HEK293 (cell line): ENCODE measurements at regions not wholly inside any gene's neighbourhood (a gene's known extent, or its start where the extent isn't known, plus 50 kb on each side); places are given as distances from the start of the nearest gene placed in this dataset.

Experiments used
- CTCF ChIA-PET: fragments of 350-600 bp; formaldehyde crosslinking; extraction: SDS; loops from one replicate; lab custom pipeline; 2021; ENCODE audit warnings: antibody characterized with exemption; lab: Yijun Ruan, JAX
- POLR2A ChIA-PET: fragments of 300-600 bp; formaldehyde crosslinking; extraction: SDS; loops from one replicate; lab custom pipeline; 2020; ENCODE audit warnings: antibody characterized with exemption, inconsistent platforms; lab: Yijun Ruan, JAX
- H3K27ac ChIP-seq: fragments of 200-500 bp; sonication (Bioruptor generic); 2 replicates; pipeline ENCODE4 v1.5.1; 2014; ENCODE audit warnings: low read depth, low read length, control low read depth, inconsistent platforms; ENCODE audit errors: extremely low read depth
- H3K36me3 ChIP-seq, 2 experiments: fragments of 200-500 bp in 1 of 2; sonication (Bioruptor generic) in 1 of 2; 1 replicate in 1 of 2; 2 replicates in 1 of 2; pipeline ENCODE4 v1.5.1; 2014 to 2017; ENCODE audit warnings: inconsistent platforms in 2 of 2, low read length in 2 of 2; ENCODE audit not compliant: control insufficient read depth in 2 of 2, insufficient read depth in 1 of 2
- H3K4me1 ChIP-seq: fragments of 200-500 bp; sonication (Bioruptor generic); 2 replicates; pipeline ENCODE4 v1.5.1; 2014; ENCODE audit warnings: mild to moderate bottlenecking, low read length, inconsistent platforms; ENCODE audit not compliant: control insufficient read depth, insufficient read depth
- H3K4me3 ChIP-seq: 2 replicates; pipeline ENCODE4 v1.5.1; 2011; ENCODE audit warnings: low read depth, mild to moderate bottlenecking, control low read depth, low read length, moderate library complexity
- H3K9me3 ChIP-seq: fragments of 200-500 bp; sonication (Bioruptor generic); 2 replicates; pipeline ENCODE4 v1.5.1; 2014; ENCODE audit warnings: low read depth, low read length, inconsistent platforms; ENCODE audit not compliant: control insufficient read depth, insufficient read depth
- GLIS2 ChIP-seq: fragments of 450-650 bp; formaldehyde crosslinking; IDR thresholded peaks from 2 replicates; pipeline ENCODE4 v1.5.1; 2016; ENCODE audit warnings: missing biosample characterization, missing genetic modification characterization
- HOXC10 ChIP-seq: sonication (generic); formaldehyde crosslinking; IDR thresholded peaks from 2 replicates; pipeline ENCODE4 v1.8.1; 2023; ENCODE audit warnings: mild to moderate bottlenecking, missing genetic modification reagents
- KLF17 ChIP-seq: fragments of 450-650 bp; formaldehyde crosslinking; IDR thresholded peaks from 2 replicates; pipeline ENCODE4 v1.5.1; 2016; ENCODE audit warnings: missing biosample characterization, missing genetic modification characterization
- PRDM4 ChIP-seq: fragments of 450-650 bp; formaldehyde crosslinking; IDR thresholded peaks from 2 replicates; pipeline ENCODE4 v1.5.1; 2017; ENCODE audit warnings: missing biosample characterization, missing genetic modification characterization
- TRIM28 ChIP-seq: IDR thresholded peaks from 2 replicates; pipeline ENCODE4 v1.6.1; 2011; ENCODE audit warnings: low read length, control low read depth, borderline replicate concordance
- YY1 ChIP-seq: fragments of 450-650 bp; formaldehyde crosslinking; IDR thresholded peaks from 2 replicates; pipeline ENCODE4 v1.5.1; 2018; ENCODE audit warnings: missing biosample characterization, missing genetic modification characterization
- ZBTB1 ChIP-seq: fragments of 450-650 bp; formaldehyde crosslinking; IDR thresholded peaks from 2 replicates; pipeline ENCODE4 v1.5.1; 2016; ENCODE audit warnings: missing biosample characterization, missing genetic modification characterization
- ZBTB21 ChIP-seq: fragments of 450-650 bp; formaldehyde crosslinking; IDR thresholded peaks from 2 replicates; pipeline ENCODE4 v1.5.1; 2017; ENCODE audit warnings: missing biosample characterization, missing genetic modification characterization
- ZEB2 ChIP-seq: fragments of 450-650 bp; formaldehyde crosslinking; IDR thresholded peaks from 2 replicates; pipeline ENCODE4 v1.5.1; 2016; ENCODE audit warnings: missing biosample characterization, missing genetic modification characterization
- ZNF112 ChIP-seq: fragments of 450-650 bp; formaldehyde crosslinking; IDR thresholded peaks from 2 replicates; pipeline ENCODE4 v1.5.0; 2017; ENCODE audit warnings: missing biosample characterization, missing genetic modification characterization
- ZNF133 ChIP-seq: fragments of 450-650 bp; formaldehyde crosslinking; IDR thresholded peaks from 2 replicates; pipeline ENCODE4 v1.5.1; 2016; ENCODE audit warnings: missing biosample characterization, missing genetic modification characterization
- ZNF148 ChIP-seq: fragments of 450-650 bp; formaldehyde crosslinking; IDR thresholded peaks from 2 replicates; pipeline ENCODE4 v1.5.0; 2017; ENCODE audit warnings: missing biosample characterization, missing genetic modification characterization, borderline replicate concordance
- ZNF184 ChIP-seq: fragments of 450-650 bp; IDR thresholded peaks from 2 replicates; pipeline ENCODE4 v1.5.1; 2018; ENCODE audit warnings: missing biosample characterization, mild to moderate bottlenecking, missing genetic modification characterization
- ZNF2 ChIP-seq: fragments of 450-650 bp; formaldehyde crosslinking; IDR thresholded peaks from 2 replicates; pipeline ENCODE4 v1.5.1; 2016; ENCODE audit warnings: missing biosample characterization, missing genetic modification characterization
- ZNF202 ChIP-seq: fragments of 450-650 bp; formaldehyde crosslinking; IDR thresholded peaks from 2 replicates; pipeline ENCODE4 v1.5.1; 2016; ENCODE audit warnings: missing biosample characterization, missing genetic modification characterization, borderline replicate concordance
- ZNF239 ChIP-seq: fragments of 450-650 bp; formaldehyde crosslinking; IDR thresholded peaks from 2 replicates; pipeline ENCODE4 v1.5.1; 2016; ENCODE audit warnings: missing biosample characterization, missing genetic modification characterization
- ZNF24 ChIP-seq: fragments of 450-650 bp; formaldehyde crosslinking; IDR thresholded peaks from 2 replicates; pipeline ENCODE4 v1.5.1; 2016; ENCODE audit warnings: missing biosample characterization, missing genetic modification characterization
- ZNF518A ChIP-seq: fragments of 450-650 bp; formaldehyde crosslinking; conservative IDR thresholded peaks from 2 replicates; pipeline ENCODE4 v1.5.1; 2016; ENCODE audit warnings: low read depth, missing biosample characterization, missing genetic modification characterization
- ZNF560 ChIP-seq: fragments of 450-650 bp; formaldehyde crosslinking; IDR thresholded peaks from 2 replicates; pipeline ENCODE4 v1.5.1; 2017; ENCODE audit warnings: missing biosample characterization, missing genetic modification characterization, borderline replicate concordance
- ZNF571 ChIP-seq: fragments of 450-650 bp; formaldehyde crosslinking; IDR thresholded peaks from 2 replicates; pipeline ENCODE4 v1.5.0; 2017; ENCODE audit warnings: missing biosample characterization, missing genetic modification characterization
- ZNF645 ChIP-seq: fragments of 450-650 bp; formaldehyde crosslinking; IDR thresholded peaks from 2 replicates; pipeline ENCODE4; 2016; ENCODE audit warnings: missing biosample characterization, missing genetic modification characterization
- ZNF704 ChIP-seq: fragments of 450-650 bp; formaldehyde crosslinking; IDR thresholded peaks from 2 replicates; pipeline ENCODE4 v1.5.1; 2016; ENCODE audit warnings: missing biosample characterization, missing genetic modification characterization
- ZNF791 ChIP-seq: fragments of 450-650 bp; formaldehyde crosslinking; IDR thresholded peaks from 2 replicates; pipeline ENCODE4 v1.5.1; 2016; ENCODE audit warnings: missing biosample characterization, missing genetic modification characterization
- ZXDB ChIP-seq: fragments of 450-650 bp; formaldehyde crosslinking; IDR thresholded peaks from 2 replicates; pipeline ENCODE4 v1.5.1; 2016; ENCODE audit warnings: missing biosample characterization, missing genetic modification characterization

- no peak overlapping the region for H3K27ac ChIP-seq
- no peaks in the 10 kb centered on the region for H3K36me3 ChIP-seq
- TF ChIP-seq ZNF202 (tag by site-specific recombination) (no peak), ZNF518A (tag by site-specific recombination) (no peak), KLF17 (no peak), PRDM4 (tag by site-specific recombination) (no peak), ZNF184 (no peak), ZXDB (tag by site-specific recombination) (no peak), ZNF791 (tag by site-specific recombination) (no peak), ZNF24 (tag by site-specific recombination) (no peak), GLIS2 (no peak), HOXC10 (no peak), ZNF645 (no peak), TRIM28 (no peak)
- TF ChIP-seq, all 188 proteins: peak for 0
- ChIA-PET POLR2A (no interaction called here), CTCF (interaction anchor here (0.7 kb wide), 1 partner anchor 110 kb away, joined by 3 read pairs; no protein-coding TSS in a partner anchor)
- Histone ChIP-seq H3K4me1 (no peaks in the 10 kb centered on the region), H3K9me3 (no peaks in the 10 kb centered on the region), H3K4me3 (no peak overlapping the region)
Observed at GRCh38 chr1:213868482-213868881, 119.3 kb upstream of the PROX1 start.

- Histone ChIP-seq H3K27ac (no peak overlapping the region), H3K4me1 (no peaks in the 10 kb centered on the region), H3K9me3 (no peaks in the 10 kb centered on the region), H3K4me3 (no peak overlapping the region), H3K36me3 (no peaks in the 10 kb centered on the region)
- ChIA-PET CTCF (no interaction called here), POLR2A (no interaction called here)
- TF ChIP-seq ZNF560 (tag by site-specific recombination) = no peak
- TF ChIP-seq ZNF148 = no peak
- TF ChIP-seq ZBTB21 = no peak
- TF ChIP-seq ZNF133 = no peak
- no peak for TF ChIP-seq ZNF239
- TF ChIP-seq ZNF704 = no peak
- TF ChIP-seq ZNF112 (tag by site-specific recombination) = no peak
- TF ChIP-seq ZEB2 (tag by site-specific recombination) = no peak
- no peak for TF ChIP-seq YY1 (tag by site-specific recombination)
- TF ChIP-seq ZNF2 (tag by site-specific recombination) = no peak
- no peak for TF ChIP-seq ZBTB1 (tag by site-specific recombination)
- no peak for TF ChIP-seq ZNF571
Observed at GRCh38 chr1:213871179-213871578, 116.6 kb upstream of the PROX1 start.
